Thyroid gland (tissue), 4 donors: ENCODE measurements at regions not wholly inside any gene's neighbourhood (a gene's known extent, or its start where the extent isn't known, plus 50 kb on each side); places are given as distances from the start of the nearest gene placed in this dataset.

Experiments
- DNase-seq, 2 donors: peaks; one replicate each; pipeline ENCODE4 v3.0.0-alpha.2; 2019
- H3K27ac ChIP-seq, 3 donors: fragments of 200-600 bp; sonication (generic); 1 replicate in 2 of 3; 2 replicates in 1 of 3; pipeline ENCODE4 v1.5.1; 2016 to 2019; ENCODE audit warnings: mild to moderate bottlenecking in 1 of 3, moderate library complexity in 1 of 3
- H3K27me3 ChIP-seq: fragments of 200-600 bp; sonication (generic); one replicate; pipeline ENCODE4 v1.5.1; 2019
- H3K36me3 ChIP-seq, 2 donors: fragments of 200-600 bp; sonication (generic); one replicate each; pipeline ENCODE4 v1.5.1; 2016 to 2019
- H3K4me1 ChIP-seq, 2 donors: fragments of 200-600 bp; sonication (generic); one replicate each; pipeline ENCODE4 v1.5.1; 2017 to 2019
- H3K4me3 ChIP-seq, 3 donors: fragments of 200-600 bp; sonication (generic); replicated peaks in 1 of 3; 1 replicate in 2 of 3; 2 replicates in 1 of 3; pipeline ENCODE4 v1.5.1; 2016; ENCODE audit warnings: mild to moderate bottlenecking in 1 of 3
- H3K9me3 ChIP-seq: fragments of 200-600 bp; sonication (generic); one replicate; pipeline ENCODE4 v1.5.1; 2017
- POLR2A ChIP-seq, 2 donors: fragments of 450-650 bp; IDR thresholded peaks; one replicate each; pipeline ENCODE4 v1.6.1; 2017; ENCODE audit warnings: antibody characterized with exemption in 2 of 2, mild to moderate bottlenecking in 2 of 2, moderate library complexity in 1 of 2
- WGBS, 2 donors: methylation state at CpG; one replicate each; pipeline ENCODE4 v1.1.5; 2017; 5-methylcytosine and 5-hydroxymethylcytosine counted together
- intact Hi-C: fragments of 100-400 bp; cut with DNase I; formaldehyde crosslinking; loops from one replicate; pipeline ENCODE4 v1.15.1; 2023
- TF ChIP-seq, protein P1 (sequence below), 6 experiments: fragments of 200-600 bp in 3 of 6; fragments of 450-650 bp in 3 of 6; sonication (generic) in 3 of 6; IDR thresholded peaks; one replicate each; pipeline ENCODE4 v1.5.1; 2016 to 2019; ENCODE audit warnings: antibody characterized with exemption in 6 of 6, mild to moderate bottlenecking in 2 of 6, inconsistent platforms in 1 of 6, moderate library complexity in 1 of 6

DNA sequence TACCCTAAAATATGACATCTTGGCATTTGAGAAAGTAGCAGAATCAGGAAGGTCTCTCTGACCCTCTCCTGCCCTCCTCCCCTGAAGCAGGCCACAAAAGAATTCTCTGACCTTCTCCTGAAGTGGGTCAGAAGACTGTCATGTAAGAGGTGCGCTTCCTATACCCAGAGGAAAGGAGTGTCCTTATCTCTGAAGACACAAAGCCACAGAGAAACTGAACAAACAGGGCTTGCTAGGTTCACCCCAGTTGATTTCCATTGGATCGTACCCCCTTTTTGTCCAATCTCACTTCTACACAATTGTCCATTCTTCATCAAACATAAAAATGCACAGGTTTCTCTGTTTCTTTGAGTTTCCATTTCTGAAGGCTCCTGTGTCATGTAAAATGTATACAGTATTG lies 272.0 kb upstream of the SOX4 start:
- Histone ChIP-seq H3K4me1 (no peaks in the 10 kb centered on the region), H3K4me3 (no peak overlapping the region), H3K27ac (no peak overlapping the region), H3K36me3 (no peaks in the 10 kb centered on the region), H3K9me3 (no peaks in the 10 kb centered on the region), H3K27me3 (no peaks in the 10 kb centered on the region)
- DNase-seq = no peak
- intact Hi-C loops = no loop called here
- whole genome bisulfite sequencing, 2 donors = 90 to 98% methylated on average over 2 of the region's 2 CpGs
- no peak for TF ChIP-seq POLR2A (IDR thresholded peaks at IDR 0.05)
- TF ChIP-seq, protein P1, sequence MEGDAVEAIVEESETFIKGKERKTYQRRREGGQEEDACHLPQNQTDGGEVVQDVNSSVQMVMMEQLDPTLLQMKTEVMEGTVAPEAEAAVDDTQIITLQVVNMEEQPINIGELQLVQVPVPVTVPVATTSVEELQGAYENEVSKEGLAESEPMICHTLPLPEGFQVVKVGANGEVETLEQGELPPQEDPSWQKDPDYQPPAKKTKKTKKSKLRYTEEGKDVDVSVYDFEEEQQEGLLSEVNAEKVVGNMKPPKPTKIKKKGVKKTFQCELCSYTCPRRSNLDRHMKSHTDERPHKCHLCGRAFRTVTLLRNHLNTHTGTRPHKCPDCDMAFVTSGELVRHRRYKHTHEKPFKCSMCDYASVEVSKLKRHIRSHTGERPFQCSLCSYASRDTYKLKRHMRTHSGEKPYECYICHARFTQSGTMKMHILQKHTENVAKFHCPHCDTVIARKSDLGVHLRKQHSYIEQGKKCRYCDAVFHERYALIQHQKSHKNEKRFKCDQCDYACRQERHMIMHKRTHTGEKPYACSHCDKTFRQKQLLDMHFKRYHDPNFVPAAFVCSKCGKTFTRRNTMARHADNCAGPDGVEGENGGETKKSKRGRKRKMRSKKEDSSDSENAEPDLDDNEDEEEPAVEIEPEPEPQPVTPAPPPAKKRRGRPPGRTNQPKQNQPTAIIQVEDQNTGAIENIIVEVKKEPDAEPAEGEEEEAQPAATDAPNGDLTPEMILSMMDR (IDR thresholded peaks at IDR 0.05) = no peak

DNA sequence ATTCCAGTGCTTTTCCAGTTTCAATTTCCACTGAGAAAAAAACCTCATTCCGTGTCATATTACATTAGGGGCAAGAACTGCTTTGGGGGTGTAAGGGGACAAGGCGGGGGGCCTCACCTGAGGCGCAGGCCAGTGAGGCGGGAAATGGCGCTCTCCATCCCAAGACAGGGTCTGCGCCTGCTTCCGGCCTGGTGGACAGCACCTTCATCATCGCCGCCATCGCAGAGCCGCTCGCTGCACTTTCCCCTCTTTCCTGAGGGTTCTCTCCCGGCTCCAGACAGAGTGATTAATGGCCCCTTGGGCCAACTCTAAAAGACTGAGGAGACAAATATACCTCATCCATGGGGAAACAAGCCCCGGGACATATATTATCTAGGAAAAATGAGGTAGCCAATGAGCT lies 270.0 kb upstream of the SOX4 start:
- DNase-seq = no peak
- Histone ChIP-seq H3K27ac (no peak overlapping the region), H3K4me1 (no peaks in the 10 kb centered on the region), H3K4me3 (no peak overlapping the region), H3K27me3 (no peaks in the 10 kb centered on the region), H3K9me3 (no peaks in the 10 kb centered on the region), H3K36me3 (no peaks in the 10 kb centered on the region)
- 81 to 89% methylated on average over 14 of the region's 14 CpGs for WGBS, 2 donors
- TF ChIP-seq POLR2A (IDR thresholded peaks at IDR 0.05) = no peak
- TF ChIP-seq, protein P1 (IDR thresholded peaks at IDR 0.05) = no peak
- intact Hi-C loops = no loop called here

DNA sequence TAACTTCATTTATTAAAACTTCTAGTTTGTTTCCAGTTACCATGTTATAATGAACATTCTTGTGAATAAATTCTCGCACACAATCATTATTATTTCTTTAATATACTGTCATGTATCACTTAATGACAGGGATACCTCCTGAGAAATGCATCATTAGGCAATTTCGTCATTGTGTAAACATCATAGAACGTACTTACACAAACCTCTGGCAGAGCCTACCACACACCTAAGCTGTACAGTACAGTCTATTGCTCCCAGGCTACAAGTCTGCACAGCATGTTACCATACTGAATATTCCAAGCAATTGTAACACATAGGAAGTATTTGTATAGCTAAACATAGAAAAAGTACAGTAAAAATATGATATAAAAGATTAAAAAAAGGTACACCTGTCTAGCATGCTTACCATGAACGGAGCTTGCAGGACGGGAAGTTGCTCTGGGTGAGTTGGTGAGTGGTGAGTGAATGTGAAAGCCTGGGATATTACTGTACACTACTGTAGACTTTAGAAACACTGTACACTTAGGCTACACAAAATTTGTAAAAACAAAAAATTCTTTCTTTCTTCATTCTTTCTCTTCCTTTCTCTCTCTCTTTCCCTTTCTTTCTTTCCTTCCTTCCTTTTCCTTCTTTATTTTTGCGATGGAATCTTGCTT lies 268.2 kb upstream of the SOX4 start:
- DNase-seq = no peak
- H3K4me1 ChIP-seq = no peaks in the 10 kb centered on the region
- H3K36me3 ChIP-seq = no peaks in the 10 kb centered on the region
- no peaks in the 10 kb centered on the region for H3K27me3 ChIP-seq
- no peaks in the 10 kb centered on the region for H3K9me3 ChIP-seq
- no peak overlapping the region for H3K27ac ChIP-seq
- no peak overlapping the region for H3K4me3 ChIP-seq
- TF ChIP-seq POLR2A (IDR thresholded peaks at IDR 0.05) = no peak
- TF ChIP-seq, protein P1 (IDR thresholded peaks at IDR 0.05) = no peak
- intact Hi-C loops = no loop called here
- WGBS, 2 donors = 77 to 85% methylated on average over 6 of the region's 6 CpGs

DNA sequence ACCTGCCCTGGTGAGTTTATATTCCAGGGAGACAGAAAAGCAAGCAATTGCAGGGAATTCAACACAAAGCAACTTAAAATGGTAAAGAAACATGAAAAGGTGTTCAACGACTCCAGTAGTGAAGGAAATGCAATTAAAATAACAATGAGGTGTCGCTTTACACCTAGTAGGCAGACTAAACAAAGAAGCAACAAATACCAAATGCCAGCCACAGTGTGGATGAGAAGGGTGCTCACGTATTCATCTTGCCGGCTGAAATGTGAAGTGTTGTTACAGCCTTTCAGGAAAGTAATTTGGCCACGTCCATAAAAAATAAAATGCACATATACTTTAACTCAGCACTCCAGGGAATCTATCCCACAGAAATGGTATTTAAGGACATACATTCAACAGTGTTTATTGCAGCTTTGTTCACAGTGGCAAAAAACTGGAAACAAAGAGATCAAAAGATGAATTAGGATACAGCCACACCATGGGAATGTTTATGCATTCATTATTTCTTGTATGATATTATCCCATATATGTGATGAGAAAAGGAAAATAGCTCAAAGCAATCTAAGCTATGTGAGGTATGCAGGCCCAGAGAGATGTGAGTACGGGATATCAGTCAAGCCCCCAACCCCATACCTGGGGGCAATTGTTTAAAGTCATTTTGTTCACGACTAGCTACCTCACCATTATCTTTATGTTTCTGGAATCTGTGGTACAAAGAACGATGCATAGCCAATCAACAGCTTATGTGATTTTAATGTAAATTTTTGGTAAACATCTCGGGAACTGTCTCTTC lies 266.0 kb upstream of the SOX4 start:
- WGBS, 2 donors = 67 to 71% methylated on average over 9 of the region's 9 CpGs
- TF ChIP-seq, protein P1 (IDR thresholded peaks at IDR 0.05) = no peak
- TF ChIP-seq POLR2A (IDR thresholded peaks at IDR 0.05) = no peak
- no peaks in the 10 kb centered on the region for H3K4me1 ChIP-seq
- H3K4me3 ChIP-seq = no peak overlapping the region
- H3K27ac ChIP-seq = no peak overlapping the region
- H3K9me3 ChIP-seq = no peaks in the 10 kb centered on the region
- H3K36me3 ChIP-seq = no peaks in the 10 kb centered on the region
- no peaks in the 10 kb centered on the region for H3K27me3 ChIP-seq
- no peak for DNase-seq
- intact Hi-C loops = no loop called here

DNA sequence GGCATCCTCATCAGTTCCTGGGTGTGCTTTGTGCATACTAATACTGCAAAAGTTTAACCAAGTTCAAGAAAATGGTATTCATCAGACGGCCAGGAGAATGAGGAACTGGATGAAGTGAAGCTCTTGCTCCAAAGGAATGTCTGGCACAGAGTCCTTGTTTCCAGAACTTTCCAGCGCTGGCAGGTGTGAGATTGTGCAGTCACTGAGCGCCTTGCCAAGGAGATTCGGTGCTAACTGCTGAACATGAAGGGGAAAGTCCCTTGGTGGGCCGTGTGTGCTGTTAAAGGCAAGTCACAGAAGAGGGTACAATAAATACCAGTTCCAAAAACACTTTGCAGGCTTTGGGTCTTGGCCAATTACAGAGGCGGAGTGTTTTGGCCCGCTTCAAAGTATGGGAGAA lies 262.3 kb upstream of the SOX4 start:
- Histone ChIP-seq H3K9me3 (no peaks in the 10 kb centered on the region), H3K4me3 (no peak overlapping the region), H3K4me1 (no peaks in the 10 kb centered on the region), H3K36me3 (no peaks in the 10 kb centered on the region), H3K27me3 (no peaks in the 10 kb centered on the region), H3K27ac (no peak overlapping the region)
- WGBS, 2 donors = 40 to 41% methylated on average over 7 of the region's 7 CpGs
- intact Hi-C loops = no loop called here
- no peak for TF ChIP-seq POLR2A (IDR thresholded peaks at IDR 0.05)
- TF ChIP-seq, protein P1 (IDR thresholded peaks at IDR 0.05) = no peak
- peak; percentile 50 to 76 for DNase-seq
